ENCODE measurements at regions not wholly inside any gene's neighbourhood (a gene's known extent, or its start where the extent isn't known, plus 50 kb on each side); places are given as distances from the start of the nearest gene placed in this dataset.

DNA sequence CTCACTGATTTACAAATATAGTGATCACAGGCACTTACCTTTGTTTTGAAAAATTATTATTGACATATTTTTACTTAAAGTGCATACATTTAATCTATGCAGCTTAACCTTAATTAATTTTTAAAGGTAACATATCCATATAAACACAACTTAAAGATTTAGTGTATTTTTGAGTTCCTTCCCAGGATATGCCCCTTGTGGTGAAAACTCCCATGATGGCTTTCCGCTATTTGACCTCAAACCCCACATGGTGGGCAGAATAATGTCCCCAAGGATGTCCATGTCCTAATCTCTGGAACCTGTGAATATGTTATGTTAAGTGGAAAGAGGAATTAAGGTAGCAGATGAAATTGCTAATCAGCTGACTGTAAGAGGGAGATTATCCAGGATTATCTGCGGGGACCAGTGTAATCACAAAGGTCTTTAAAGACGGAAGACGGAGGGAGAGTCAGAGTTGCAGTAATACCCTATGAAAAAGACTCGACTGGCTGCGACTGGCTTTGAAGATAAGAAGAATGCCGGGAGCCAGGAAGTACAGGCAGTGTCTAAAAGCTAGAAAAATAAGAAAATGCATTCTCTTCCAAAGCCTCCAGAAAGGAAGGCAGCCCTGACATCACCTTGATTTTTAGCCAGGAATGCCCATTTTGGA lies 193.9 kb downstream of the ICE1 start:
- no peaks in the 10 kb centered on the region for H3K36me3 ChIP-seq (ENCODE audit: control insufficient read depth, insufficient read depth, low read length)
- no peak overlapping the region for H3K4me3 ChIP-seq (ENCODE audit: low read length)
- no peak overlapping the region for H3K4me3 Mint-ChIP-seq
- H3K36me3 Mint-ChIP-seq (ENCODE audit: low read depth): no peaks in the 10 kb centered on the region
- TF ChIP-seq, protein P1, sequence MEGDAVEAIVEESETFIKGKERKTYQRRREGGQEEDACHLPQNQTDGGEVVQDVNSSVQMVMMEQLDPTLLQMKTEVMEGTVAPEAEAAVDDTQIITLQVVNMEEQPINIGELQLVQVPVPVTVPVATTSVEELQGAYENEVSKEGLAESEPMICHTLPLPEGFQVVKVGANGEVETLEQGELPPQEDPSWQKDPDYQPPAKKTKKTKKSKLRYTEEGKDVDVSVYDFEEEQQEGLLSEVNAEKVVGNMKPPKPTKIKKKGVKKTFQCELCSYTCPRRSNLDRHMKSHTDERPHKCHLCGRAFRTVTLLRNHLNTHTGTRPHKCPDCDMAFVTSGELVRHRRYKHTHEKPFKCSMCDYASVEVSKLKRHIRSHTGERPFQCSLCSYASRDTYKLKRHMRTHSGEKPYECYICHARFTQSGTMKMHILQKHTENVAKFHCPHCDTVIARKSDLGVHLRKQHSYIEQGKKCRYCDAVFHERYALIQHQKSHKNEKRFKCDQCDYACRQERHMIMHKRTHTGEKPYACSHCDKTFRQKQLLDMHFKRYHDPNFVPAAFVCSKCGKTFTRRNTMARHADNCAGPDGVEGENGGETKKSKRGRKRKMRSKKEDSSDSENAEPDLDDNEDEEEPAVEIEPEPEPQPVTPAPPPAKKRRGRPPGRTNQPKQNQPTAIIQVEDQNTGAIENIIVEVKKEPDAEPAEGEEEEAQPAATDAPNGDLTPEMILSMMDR (conservative IDR thresholded peaks at IDR 0.05): peak; percentile 66
- H3K4me1 ChIP-seq (ENCODE audit: control insufficient read depth, insufficient read depth, low read length): no peaks in the 10 kb centered on the region
- H3K4me1 Mint-ChIP-seq: no peaks in the 10 kb centered on the region
- H3K27ac ChIP-seq (ENCODE audit: low read depth, low read length): no peak overlapping the region
- no peaks in the 10 kb centered on the region for H3K9me3 ChIP-seq (ENCODE audit: control insufficient read depth, low read length)
- no peaks in the 10 kb centered on the region for H3K27me3 ChIP-seq (ENCODE audit: control insufficient read depth, insufficient read depth, low read length, poor library complexity, severe bottlenecking)
- DNase-seq: no peak
- H3K9me3 Mint-ChIP-seq: peaks cover 4% of the 10 kb centered on the region
- no peaks in the 10 kb centered on the region for H3K27me3 Mint-ChIP-seq (ENCODE audit: insufficient read depth)
- H3K9ac ChIP-seq (ENCODE audit: extremely low read depth, low read length, poor library complexity, severe bottlenecking): no peak overlapping the region
- H3K27ac Mint-ChIP-seq: no peak overlapping the region
- 81 to 89% methylated on average over 6 to 7 of the region's 7 CpGs for WGBS, 2 experiments (ENCODE audit: insufficient coverage in 1 of 2, insufficient read length in 1 of 2)

DNA sequence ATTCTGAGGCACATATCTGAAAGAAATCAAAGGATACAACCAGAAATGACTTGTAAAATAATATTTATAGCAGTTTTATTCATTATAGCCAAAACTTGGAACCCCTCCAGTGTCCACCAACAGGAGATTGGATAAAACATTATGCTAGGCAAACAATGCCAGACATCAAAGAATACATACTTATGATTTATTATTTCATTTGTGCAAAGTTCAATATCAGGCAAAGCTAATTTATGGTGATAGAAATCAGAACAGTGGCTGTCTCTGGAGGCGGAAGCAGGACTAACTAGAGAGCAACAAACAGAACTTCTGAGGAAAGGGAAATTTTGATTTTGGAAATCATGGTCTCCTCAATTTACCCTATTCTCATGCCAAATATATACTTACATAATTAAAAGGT lies 193.1 kb downstream of the ICE1 start:
- Mint-ChIP-seq H3K36me3 (ENCODE audit: low read depth) (no peaks in the 10 kb centered on the region), H3K9me3 (peaks cover 2% of the 10 kb centered on the region), H3K4me1 (no peaks in the 10 kb centered on the region), H3K27ac (no peak overlapping the region), H3K27me3 (ENCODE audit: insufficient read depth) (no peaks in the 10 kb centered on the region), H3K4me3 (no peak overlapping the region)
- Histone ChIP-seq H3K4me1 (ENCODE audit: control insufficient read depth, insufficient read depth, low read length) (no peaks in the 10 kb centered on the region), H3K9ac (ENCODE audit: extremely low read depth, low read length, poor library complexity, severe bottlenecking) (no peak overlapping the region), H3K4me3 (ENCODE audit: low read length) (no peak overlapping the region), H3K9me3 (ENCODE audit: control insufficient read depth, low read length) (no peaks in the 10 kb centered on the region), H3K27me3 (ENCODE audit: control insufficient read depth, insufficient read depth, low read length, poor library complexity, severe bottlenecking) (no peaks in the 10 kb centered on the region), H3K27ac (ENCODE audit: low read depth, low read length) (no peak overlapping the region), H3K36me3 (ENCODE audit: control insufficient read depth, insufficient read depth, low read length) (no peaks in the 10 kb centered on the region)
- WGBS, 2 experiments (ENCODE audit: insufficient coverage in 1 of 2, insufficient read length in 1 of 2): 100% methylated on average over 1 of the region's 1 CpG
- no peak for DNase-seq
- TF ChIP-seq, protein P1 (conservative IDR thresholded peaks at IDR 0.05): no peak

DNA sequence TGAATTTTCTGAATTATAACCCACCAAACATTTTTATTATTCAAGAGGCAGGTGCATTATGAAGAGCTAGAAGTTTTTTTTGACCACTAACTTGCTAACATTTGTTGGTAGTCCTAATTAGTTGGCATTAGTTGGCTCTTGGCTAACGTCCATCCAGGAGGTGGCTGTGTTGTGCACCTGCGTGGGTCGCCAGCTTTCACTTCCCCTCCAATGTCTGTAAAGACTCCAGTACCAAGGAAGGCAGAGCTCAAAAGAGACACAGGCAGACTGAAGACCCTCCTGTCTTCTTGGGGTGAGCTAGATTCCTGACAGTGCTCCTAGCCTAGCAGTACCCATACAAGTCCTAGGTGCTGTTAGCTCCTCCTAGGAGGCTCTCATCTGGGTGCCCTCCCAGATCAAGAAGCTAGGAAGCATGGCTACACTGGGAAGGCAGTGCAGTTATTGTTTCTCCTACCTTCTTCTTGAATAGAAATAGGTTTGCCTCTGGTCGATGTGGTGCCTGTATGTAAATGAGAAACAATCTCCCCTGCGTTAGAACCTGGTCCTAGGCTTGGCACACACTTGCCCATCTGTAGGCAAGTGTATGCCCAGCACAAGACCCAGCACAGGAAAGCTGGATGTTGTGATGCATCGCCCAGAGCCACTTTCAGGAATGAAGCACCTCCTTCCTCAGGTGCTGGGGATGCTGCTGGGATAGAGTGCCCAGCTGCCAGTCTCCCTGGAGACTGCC lies 190.9 kb downstream of the ICE1 start:
- H3K9me3 Mint-ChIP-seq: no peaks in the 10 kb centered on the region
- TF ChIP-seq, protein P1 (conservative IDR thresholded peaks at IDR 0.05): no peak

More for the DNA sequence above, 190.9 kb downstream of the ICE1 start:
- Mint-ChIP-seq H3K4me1 (no peaks in the 10 kb centered on the region), H3K27me3 (ENCODE audit: insufficient read depth) (no peaks in the 10 kb centered on the region), H3K36me3 (ENCODE audit: low read depth) (no peaks in the 10 kb centered on the region), H3K27ac (no peak overlapping the region), H3K4me3 (no peak overlapping the region)
- no peaks in the 10 kb centered on the region for H3K9me3 ChIP-seq (ENCODE audit: control insufficient read depth, low read length)
- no peaks in the 10 kb centered on the region for H3K4me1 ChIP-seq (ENCODE audit: control insufficient read depth, insufficient read depth, low read length)
- no peaks in the 10 kb centered on the region for H3K36me3 ChIP-seq (ENCODE audit: control insufficient read depth, insufficient read depth, low read length)
- no peak overlapping the region for H3K27ac ChIP-seq (ENCODE audit: low read depth, low read length)
- WGBS, 2 experiments (ENCODE audit: insufficient coverage in 1 of 2, insufficient read length in 1 of 2): 92 to 98% methylated on average over 5 to 6 of the region's 6 CpGs
- H3K27me3 ChIP-seq (ENCODE audit: control insufficient read depth, insufficient read depth, low read length, poor library complexity, severe bottlenecking): no peaks in the 10 kb centered on the region
- no peak overlapping the region for H3K9ac ChIP-seq (ENCODE audit: extremely low read depth, low read length, poor library complexity, severe bottlenecking)
- no peak for DNase-seq
- H3K4me3 ChIP-seq (ENCODE audit: low read length): no peak overlapping the region
